Stimulated activated naive CD8-positive, alpha-beta T cell treated with anti-CD3 and anti-CD28 coated beads, Interleukin-15, amount 100 ng/mL, for 72 hours (primary cell): ENCODE measurements at regions not wholly inside any gene's neighbourhood (a gene's known extent, or its start where the extent isn't known, plus 50 kb on each side); places are given as distances from the start of the nearest gene placed in this dataset.
A peak's percentile ranks its signal among the peaks of the same experiment; 100 is the strongest.

ENCODE experiments used
- ATAC-seq: fragments of 150-1000 bp; cut with Tn5 transposase; 2 replicates; pipeline ENCODE4 v1.10.0; 2021; ENCODE audit warnings: mild to moderate bottlenecking, moderate library complexity
- DNase-seq, 2 donors: peaks; one replicate each; pipeline ENCODE4 v3.0.0; 2021 to 2022
- H3K27ac Mint-ChIP-seq, 2 donors: one replicate each; pipeline ENCODE4 v1.8.0; 2022; ENCODE audit warnings: mild to moderate bottlenecking in 2 of 2, mixed read lengths in 2 of 2, moderate library complexity in 2 of 2
- H3K27me3 Mint-ChIP-seq: one replicate; pipeline ENCODE4 v1.8.0; 2022; ENCODE audit warnings: mixed read lengths
- H3K4me1 Mint-ChIP-seq: one replicate; pipeline ENCODE4 v1.8.0; 2022; ENCODE audit warnings: mild to moderate bottlenecking, mixed read lengths
- H3K4me3 Mint-ChIP-seq, 2 donors: one replicate each; pipeline ENCODE4 v1.8.0; 2022; ENCODE audit warnings: mild to moderate bottlenecking in 2 of 2, mixed read lengths in 2 of 2, moderate library complexity in 1 of 2
- H3K9me3 Mint-ChIP-seq, 2 donors: one replicate each; pipeline ENCODE4 v1.8.0; 2022; ENCODE audit warnings: mixed read lengths in 2 of 2

- no peak overlapping the region for H3K4me3 Mint-ChIP-seq
- peaks cover 63% of the 10 kb centered on the region for H3K4me1 Mint-ChIP-seq
- no peaks in the 10 kb centered on the region for H3K27me3 Mint-ChIP-seq
- H3K9me3 Mint-ChIP-seq: peaks cover 17 to 22% of the 10 kb centered on the region in 2 donors
- H3K27ac Mint-ChIP-seq: no peak overlapping the region
- ATAC-seq (no peak), DNase-seq (no peak)
These were observed 79.0 kb downstream of the LBH start for GRCh38 chr2:30310371-30310770.

GRCh38 chr2:30310955-30311354, 79.6 kb downstream of the LBH start:
- DNase-seq (no peak), ATAC-seq (peak; percentile 34)
- H3K4me3 Mint-ChIP-seq: peak overlapping the region; percentile 25 to 38
- peaks cover 64% of the 10 kb centered on the region for H3K4me1 Mint-ChIP-seq
- peaks cover 21 to 22% of the 10 kb centered on the region in 2 donors for H3K9me3 Mint-ChIP-seq
- H3K27me3 Mint-ChIP-seq: no peaks in the 10 kb centered on the region
- peak overlapping the region in 1 of 2 donors; percentile 58 for H3K27ac Mint-ChIP-seq

GRCh38 chr2:30311711-30312110, 80.4 kb downstream of the LBH start:
- ATAC-seq (no peak), DNase-seq (no peak)
- Mint-ChIP-seq H3K4me3 (no peak overlapping the region), H3K27ac (peak overlapping the region in 1 of 2 donors; percentile 7), H3K9me3 (peaks cover 19% of the 10 kb centered on the region in 2 donors), H3K27me3 (no peaks in the 10 kb centered on the region), H3K4me1 (peaks cover 68% of the 10 kb centered on the region)

GRCh38 chr2:30312916-30313315, 81.6 kb downstream of the LBH start:
- DNase-seq: no peak
- H3K4me3 Mint-ChIP-seq: no peak overlapping the region
- H3K4me1 Mint-ChIP-seq: peaks cover 72% of the 10 kb centered on the region
- no peaks in the 10 kb centered on the region for H3K27me3 Mint-ChIP-seq
- no peak for ATAC-seq
- H3K27ac Mint-ChIP-seq: no peak overlapping the region
- H3K9me3 Mint-ChIP-seq: peaks cover 13 to 15% of the 10 kb centered on the region in 2 donors

- Mint-ChIP-seq H3K4me3 (no peak overlapping the region), H3K4me1 (peaks cover 69% of the 10 kb centered on the region)
These were observed 83.6 kb downstream of the LBH start for GRCh38 chr2:30314981-30315380.

GRCh38 chr2:30315391-30316063, 84.2 kb downstream of the LBH start:
- ATAC-seq: peak; percentile 89
- H3K4me1 Mint-ChIP-seq: peaks cover 63% of the 10 kb centered on the region

More at GRCh38 chr2:30314981-30315380, 83.6 kb downstream of the LBH start:
- H3K27ac Mint-ChIP-seq: peak overlapping the region in 1 of 2 donors; percentile 44
- no peak for ATAC-seq
- no peaks in the 10 kb centered on the region for H3K27me3 Mint-ChIP-seq
- H3K9me3 Mint-ChIP-seq: peaks cover 15 to 25% of the 10 kb centered on the region in 2 donors
- no peak for DNase-seq

GRCh38 chr2:30316408-30316807, 85.1 kb downstream of the LBH start:
- H3K4me1 Mint-ChIP-seq: peaks cover 58% of the 10 kb centered on the region

More at GRCh38 chr2:30315391-30316063, 84.2 kb downstream of the LBH start:
- peak overlapping the region in 1 of 2 donors; percentile 96 for H3K27ac Mint-ChIP-seq
- peak overlapping the region in 1 of 2 donors; percentile 66 for H3K4me3 Mint-ChIP-seq
- H3K9me3 Mint-ChIP-seq: peaks cover 15 to 25% of the 10 kb centered on the region in 2 donors
- DNase-seq: peak; percentile 21 to 46
- no peaks in the 10 kb centered on the region for H3K27me3 Mint-ChIP-seq

GRCh38 chr2:30318987-30319782, 87.9 kb downstream of the LBH start:
- H3K4me3 Mint-ChIP-seq: no peak overlapping the region
- H3K9me3 Mint-ChIP-seq: peaks cover 15 to 24% of the 10 kb centered on the region in 2 donors
- no peaks in the 10 kb centered on the region for H3K27me3 Mint-ChIP-seq
- H3K27ac Mint-ChIP-seq: peak overlapping the region in 1 of 2 donors; percentile 55
- peaks cover 56% of the 10 kb centered on the region for H3K4me1 Mint-ChIP-seq
- DNase-seq: no peak
- ATAC-seq: no peak

More at GRCh38 chr2:30316408-30316807, 85.1 kb downstream of the LBH start:
- H3K27me3 Mint-ChIP-seq: no peaks in the 10 kb centered on the region
- peaks cover 15 to 25% of the 10 kb centered on the region in 2 donors for H3K9me3 Mint-ChIP-seq
- DNase-seq (no peak), ATAC-seq (no peak)
- H3K27ac Mint-ChIP-seq: no peak overlapping the region
- H3K4me3 Mint-ChIP-seq: no peak overlapping the region

GRCh38 chr2:30321466-30321865, 90.1 kb downstream of the LBH start:
- H3K27ac Mint-ChIP-seq: no peak overlapping the region
- peaks cover 0 to 12% of the 10 kb centered on the region in 2 donors for H3K9me3 Mint-ChIP-seq
- peaks cover 56% of the 10 kb centered on the region for H3K4me1 Mint-ChIP-seq
- no peaks in the 10 kb centered on the region for H3K27me3 Mint-ChIP-seq
- DNase-seq: no peak
- no peak overlapping the region for H3K4me3 Mint-ChIP-seq
- no peak for ATAC-seq

GRCh38 chr2:30323499-30323898, 92.2 kb downstream of the LBH start:
- DNase-seq (no peak), ATAC-seq (no peak)
- Mint-ChIP-seq H3K27ac (no peak overlapping the region), H3K9me3 (peaks cover 0 to 12% of the 10 kb centered on the region in 2 donors), H3K4me3 (no peak overlapping the region), H3K27me3 (no peaks in the 10 kb centered on the region), H3K4me1 (peaks cover 49% of the 10 kb centered on the region)

GRCh38 chr2:30324245-30324908, 93.0 kb downstream of the LBH start:
- H3K9me3 Mint-ChIP-seq: peaks cover 0 to 4% of the 10 kb centered on the region in 2 donors
- H3K4me3 Mint-ChIP-seq: peak overlapping the region in 1 of 2 donors; percentile 22
- no peaks in the 10 kb centered on the region for H3K27me3 Mint-ChIP-seq
- ATAC-seq (peak; percentile 75), DNase-seq (no peak)
- peaks cover 44% of the 10 kb centered on the region for H3K4me1 Mint-ChIP-seq
- peak overlapping the region in 1 of 2 donors; percentile 46 for H3K27ac Mint-ChIP-seq

- DNase-seq (no peak), ATAC-seq (peak; percentile 69)
- Mint-ChIP-seq H3K4me3 (peak overlapping the region; percentile 41 to 68), H3K9me3 (no peaks in the 10 kb centered on the region), H3K27me3 (no peaks in the 10 kb centered on the region), H3K4me1 (peaks cover 50% of the 10 kb centered on the region), H3K27ac (peak overlapping the region in 1 of 2 donors; percentile 95)
These were observed 94.4 kb downstream of the LBH start for GRCh38 chr2:30325600-30326328.

- ATAC-seq (no peak), DNase-seq (no peak)
- Mint-ChIP-seq H3K27me3 (no peaks in the 10 kb centered on the region), H3K4me3 (no peak overlapping the region), H3K4me1 (peaks cover 53% of the 10 kb centered on the region), H3K9me3 (peaks cover 0 to 3% of the 10 kb centered on the region in 2 donors), H3K27ac (no peak overlapping the region)
These were observed 95.2 kb downstream of the LBH start for GRCh38 chr2:30326497-30326896.

GRCh38 chr2:30331038-30331437, 99.7 kb downstream of the LBH start:
- peaks cover 64% of the 10 kb centered on the region for H3K4me1 Mint-ChIP-seq
- no peak for DNase-seq
- ATAC-seq: no peak
- H3K9me3 Mint-ChIP-seq: peaks cover 4 to 11% of the 10 kb centered on the region in 2 donors
- no peak overlapping the region for H3K27ac Mint-ChIP-seq
- H3K27me3 Mint-ChIP-seq: no peaks in the 10 kb centered on the region
- H3K4me3 Mint-ChIP-seq: no peak overlapping the region

- Mint-ChIP-seq H3K4me3 (no peak overlapping the region), H3K9me3 (peaks cover 4 to 11% of the 10 kb centered on the region in 2 donors), H3K4me1 (peaks cover 66% of the 10 kb centered on the region), H3K27ac (no peak overlapping the region), H3K27me3 (no peaks in the 10 kb centered on the region)
- no peak for ATAC-seq
- DNase-seq: no peak
These were observed 100.5 kb downstream of the LBH start for GRCh38 chr2:30331869-30332268.
